H1 (cell line): ENCODE measurements at regions not wholly inside any gene's neighbourhood (a gene's known extent, or its start where the extent isn't known, plus 50 kb on each side); places are given as distances from the start of the nearest gene placed in this dataset.

Source experiments
- CTCF ChIA-PET: fragments of 300-600 bp; sonication (Branson Sonifier 250); formaldehyde crosslinking; loops from one replicate; lab custom pipeline; 2021; ENCODE audit not compliant: partially characterized antibody; lab: Charles Lee
- POLR2A ChIA-PET: fragments of 300-600 bp; sonication (Branson Sonifier 250); formaldehyde crosslinking; loops from one replicate; lab custom pipeline; 2021; ENCODE audit warnings: inconsistent platforms; ENCODE audit not compliant: partially characterized antibody; lab: Charles Lee
- DNase-seq, 2 experiments: peaks; one replicate each; pipeline versions ENCODE4 v3.0.0 to v3.0.0-alpha.2; 2010 to 2022; ENCODE audit warnings: low spot score in 2 of 2, low read depth in 1 of 2, mixed read lengths in 1 of 2
- FAIRE-seq: peaks from 2 replicates; lab custom pipeline; 2011; peaks lifted over from hg19 to GRCh38; lab: Jason Lieb, UNC
- H2AFZ ChIP-seq: 2 replicates; pipeline ENCODE4 v1.8.1; 2012; ENCODE audit warnings: low read length, inconsistent platforms
- H2AK5ac ChIP-seq: 2 replicates; pipeline ENCODE4 v1.6.1; 2013; ENCODE audit warnings: low read depth, low read length
- H2BK120ac ChIP-seq: replicated peaks from 2 replicates; pipeline ENCODE3; 2013; ENCODE audit warnings: low read depth, low read length, inconsistent platforms
- H2BK12ac ChIP-seq: 2 replicates; pipeline ENCODE4 v1.6.1; 2013; ENCODE audit warnings: low read depth, low read length
- H2BK15ac ChIP-seq: 2 replicates; pipeline ENCODE4 v1.6.1; 2013; ENCODE audit warnings: low read length
- H2BK20ac ChIP-seq: 2 replicates; pipeline ENCODE4 v1.6.1; 2013; ENCODE audit warnings: low read length
- H2BK5ac ChIP-seq: 2 replicates; pipeline ENCODE4 v1.6.1; 2013; ENCODE audit warnings: low read depth, low read length
- H3K14ac ChIP-seq: 2 replicates; pipeline ENCODE4 v1.6.1; 2013; ENCODE audit warnings: inconsistent platforms; ENCODE audit not compliant: insufficient read length
- H3K18ac ChIP-seq: 2 replicates; pipeline ENCODE4 v1.6.1; 2013; ENCODE audit warnings: low read length; ENCODE audit errors: extremely low read depth
- H3K23ac ChIP-seq: 2 replicates; pipeline ENCODE4 v1.6.1; 2013; ENCODE audit warnings: inconsistent platforms; ENCODE audit not compliant: insufficient read length
- H3K23me2 ChIP-seq: 2 replicates; pipeline ENCODE4 v1.6.1; 2013; ENCODE audit warnings: low read depth, low read length
- H3K27ac ChIP-seq: 2 replicates; pipeline ENCODE4 v1.6.1; 2011; ENCODE audit warnings: low read depth, low read length, inconsistent platforms
- H3K27me3 ChIP-seq, 4 experiments: replicated peaks in 1 of 4; 1 replicate in 1 of 4; 2 replicates in 3 of 4; pipeline versions ENCODE4 v1.6.1 to v1.8.1; 2011 to 2013; ENCODE audit warnings: low read length in 3 of 4, mild to moderate bottlenecking in 3 of 4, inconsistent platforms in 2 of 4, mixed read lengths in 2 of 4, moderate library complexity in 1 of 4; ENCODE audit not compliant: control insufficient read depth in 3 of 4, insufficient read depth in 3 of 4; ENCODE audit errors: extremely low read depth in 1 of 4
- H3K36me3 ChIP-seq, 4 experiments: 2 replicates each; pipeline versions ENCODE4 v1.6.1 to v1.8.1; 2011 to 2013; ENCODE audit warnings: mild to moderate bottlenecking in 4 of 4, low read length in 3 of 4, moderate library complexity in 2 of 4, control low read depth in 1 of 4, inconsistent platforms in 1 of 4; ENCODE audit not compliant: insufficient read depth in 4 of 4, control insufficient read depth in 2 of 4
- H3K4ac ChIP-seq: replicated peaks from 2 replicates; pipeline ENCODE3; 2013; ENCODE audit warnings: low read length, low read depth, mixed read lengths, inconsistent platforms; ENCODE audit not compliant: insufficient read length
- H3K4me1 ChIP-seq, 4 experiments: replicated peaks in 1 of 4; 1 replicate in 1 of 4; 2 replicates in 3 of 4; pipeline versions ENCODE4 v1.6.1 to v1.8.1; 2011 to 2013; ENCODE audit warnings: low read length in 3 of 4, inconsistent platforms in 2 of 4, mixed read lengths in 1 of 4; ENCODE audit not compliant: insufficient read depth in 4 of 4, control insufficient read depth in 3 of 4
- H3K4me2 ChIP-seq, 2 experiments: 2 replicates each; pipeline versions ENCODE4 v1.6.1 to v1.8.1; 2011 to 2013; ENCODE audit warnings: low read depth in 2 of 2, low read length in 2 of 2, control low read depth in 1 of 2, inconsistent platforms in 1 of 2, mild to moderate bottlenecking in 1 of 2; ENCODE audit not compliant: insufficient read depth in 1 of 2
- H3K4me3 ChIP-seq, 4 experiments: fragments of 200-600, 300-600 bp in 1 of 4; sonication (generic), shearing (Covaris generic), sonication (Bioruptor Twin) in 1 of 4; 2 replicates each; pipeline versions ENCODE4 v1.5.1 to v1.8.1; 2011 to 2016; ENCODE audit warnings: low read length in 4 of 4, low read depth in 3 of 4, control low read depth in 2 of 4, inconsistent platforms in 2 of 4, mild to moderate bottlenecking in 2 of 4, mixed read lengths in 1 of 4, moderate library complexity in 1 of 4; ENCODE audit not compliant: insufficient read depth in 2 of 4; ENCODE audit errors: extremely low read depth in 1 of 4
- H3K56ac ChIP-seq: replicated peaks from 2 replicates; pipeline ENCODE3; 2013; ENCODE audit warnings: low read depth, mild to moderate bottlenecking, mixed read lengths, low read length, inconsistent platforms; ENCODE audit not compliant: insufficient read length
- H3K79me1 ChIP-seq: 2 replicates; pipeline ENCODE4 v1.6.1; 2013; ENCODE audit warnings: low read depth, low read length, control low read depth
- H3K79me2 ChIP-seq, 2 experiments: 2 replicates each; pipeline versions ENCODE4 v1.6.1 to v1.8.1; 2012 to 2013; ENCODE audit warnings: low read length in 2 of 2, mild to moderate bottlenecking in 2 of 2, inconsistent platforms in 1 of 2; ENCODE audit not compliant: insufficient read depth in 2 of 2, control insufficient read depth in 1 of 2
- H3K9ac ChIP-seq, 4 experiments: replicated peaks in 1 of 4; 1 replicate in 1 of 4; 2 replicates in 3 of 4; pipeline versions ENCODE4 v1.6.1 to v1.8.1; 2011 to 2013; ENCODE audit warnings: low read depth in 3 of 4, low read length in 3 of 4, control low read depth in 2 of 4, mild to moderate bottlenecking in 2 of 4, moderate library complexity in 2 of 4, inconsistent platforms in 1 of 4; ENCODE audit errors: extremely low read depth in 1 of 4
- H3K9me3 ChIP-seq, 2 experiments: 2 replicates each; pipeline versions ENCODE4 v1.6.1 to v1.8.1; 2012 to 2013; ENCODE audit warnings: mild to moderate bottlenecking in 2 of 2, moderate library complexity in 2 of 2, control low read depth in 1 of 2, inconsistent platforms in 1 of 2, low read depth in 1 of 2, low read length in 1 of 2, mixed read lengths in 1 of 2; ENCODE audit not compliant: insufficient read depth in 2 of 2
- H4K20me1 ChIP-seq, 2 experiments: replicated peaks in 1 of 2; 2 replicates each; pipeline versions ENCODE3 to v1.8.1; 2011 to 2013; ENCODE audit warnings: inconsistent platforms in 2 of 2, low read length in 2 of 2, mild to moderate bottlenecking in 1 of 2; ENCODE audit not compliant: insufficient read depth in 2 of 2, control insufficient read depth in 1 of 2
- H4K5ac ChIP-seq: 2 replicates; pipeline ENCODE4 v1.6.1; 2013; ENCODE audit warnings: low read length, low read depth, mixed read lengths, inconsistent platforms; ENCODE audit not compliant: insufficient read length
- H4K8ac ChIP-seq: 2 replicates; pipeline ENCODE4 v1.8.0; 2013; ENCODE audit warnings: mild to moderate bottlenecking, moderate library complexity, low read length, inconsistent platforms; ENCODE audit not compliant: insufficient read depth; ENCODE audit errors: extremely low read depth
- H4K91ac ChIP-seq: replicated peaks from 2 replicates; pipeline ENCODE3; 2013; ENCODE audit warnings: low read length, mixed read lengths, inconsistent platforms; ENCODE audit not compliant: insufficient read length
- ASH2L ChIP-seq: fragments of 200-600, 300-600 bp; sonication (generic); IDR thresholded peaks from one replicate; pipeline ENCODE4 v1.7.1; 2017; ENCODE audit warnings: low read length
- CREB1 ChIP-seq: IDR thresholded peaks from 2 replicates; pipeline ENCODE4 v1.6.1; 2012; ENCODE audit warnings: inconsistent platforms
- MAX ChIP-seq: IDR thresholded peaks from 2 replicates; pipeline ENCODE4 v1.6.1; 2012; ENCODE audit warnings: inconsistent platforms
- NRF1 ChIP-seq: IDR thresholded peaks from 2 replicates; pipeline ENCODE4 v1.6.1; 2011; ENCODE audit warnings: mild to moderate bottlenecking, low read depth, low read length, improper control_type of control experiment
- PHF8 ChIP-seq: fragments of 200-600 bp; sonication (generic); conservative IDR thresholded peaks from 2 replicates; pipeline ENCODE4 v1.7.1; 2012; ENCODE audit warnings: low read depth, mild to moderate bottlenecking, inconsistent platforms, low read length, moderate library complexity
- SAP30 ChIP-seq: fragments of 300-600 bp; sonication (generic); IDR thresholded peaks from 2 replicates; pipeline ENCODE4 v1.7.1; 2012; ENCODE audit warnings: low read length, moderate library complexity, mild to moderate bottlenecking, inconsistent platforms; ENCODE audit not compliant: insufficient read depth, insufficient replicate concordance
- SIX5 ChIP-seq: IDR thresholded peaks from 2 replicates; pipeline ENCODE4 v1.6.1; 2011; ENCODE audit warnings: mild to moderate bottlenecking, low read depth, low read length
- WGBS, 2 experiments: shearing (Covaris generic) in 1 of 2; methylation state at CpG; one replicate each; pipeline versions ENCODE4 v1.1.6 to v1.1.7; 2013 to 2015; ENCODE audit warnings: low lambda C conversion rate in 2 of 2, mixed read lengths in 2 of 2, inconsistent platforms in 1 of 2, low coverage in 1 of 2, missing lambda C conversion rate in 1 of 2; ENCODE audit not compliant: insufficient replicate concordance in 2 of 2, insufficient coverage in 1 of 2, insufficient read length in 1 of 2; ENCODE audit errors: extremely low coverage in 1 of 2, missing lambda C conversion rate in 1 of 2; 5-methylcytosine and 5-hydroxymethylcytosine counted together

DNA sequence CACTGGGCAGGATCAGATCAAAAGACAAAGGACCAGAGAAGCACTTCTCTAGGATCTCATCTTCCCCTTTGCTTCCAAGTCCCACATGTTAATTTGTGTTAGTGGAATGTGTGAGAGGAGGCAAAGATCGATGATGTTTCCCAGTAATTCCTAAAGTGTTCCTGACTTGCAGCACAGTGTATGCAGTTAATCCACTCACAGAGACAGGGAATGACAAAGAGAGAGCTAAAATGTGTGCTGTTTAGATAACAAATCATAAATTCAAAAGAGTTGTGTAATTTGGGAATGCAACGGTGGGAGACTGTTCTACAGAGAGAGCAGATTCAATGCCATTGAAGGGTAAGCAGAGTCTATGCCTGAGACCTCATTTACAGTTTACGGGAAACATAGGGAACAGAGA lies 132.0 kb upstream of the SVIL start:
- no peak overlapping the region for H2BK15ac ChIP-seq
- no peak overlapping the region for H3K9ac ChIP-seq
- TF ChIP-seq CREB1 (no peak), SIX5 (no peak), MAX (no peak), PHF8 (no peak), NRF1 (no peak), ASH2L (no peak), SAP30 (no peak)
- no peaks in the 10 kb centered on the region for H4K20me1 ChIP-seq
- no peak overlapping the region for H3K14ac ChIP-seq
- H3K9me3 ChIP-seq = no peaks in the 10 kb centered on the region
- H3K4ac ChIP-seq = no peak overlapping the region
- H2BK12ac ChIP-seq = no peak overlapping the region
- H3K27ac ChIP-seq = no peak overlapping the region
- no peak overlapping the region for H3K18ac ChIP-seq
- H2BK5ac ChIP-seq = no peak overlapping the region
- H3K27me3 ChIP-seq = no peaks in the 10 kb centered on the region
- H4K91ac ChIP-seq = no peak overlapping the region
- no peak overlapping the region for H4K8ac ChIP-seq
- H3K79me1 ChIP-seq = no peaks in the 10 kb centered on the region
- H3K56ac ChIP-seq = no peak overlapping the region
- H2AFZ ChIP-seq = no peak overlapping the region
- no peak overlapping the region for H2AK5ac ChIP-seq
- no peak overlapping the region for H2BK20ac ChIP-seq
- H3K36me3 ChIP-seq = no peaks in the 10 kb centered on the region
- DNase-seq = no peak
- no peak overlapping the region for H3K23ac ChIP-seq
- ChIA-PET CTCF (no interaction called here), POLR2A (no interaction called here)
- no peaks in the 10 kb centered on the region for H3K79me2 ChIP-seq
- H3K4me1 ChIP-seq = no peaks in the 10 kb centered on the region
- WGBS, 2 experiments = 89% methylated on average over 3 of the region's 3 CpGs; no CpG with 5 or more reads in 1 of the 2 experiments
- FAIRE-seq = no peak
- H3K4me3 ChIP-seq = no peak overlapping the region
- no peak overlapping the region for H3K4me2 ChIP-seq
- H2BK120ac ChIP-seq = no peak overlapping the region
- H3K23me2 ChIP-seq = no peaks in the 10 kb centered on the region
- H4K5ac ChIP-seq = no peak overlapping the region
